Psoas muscle (tissue), 7 donors: ENCODE measurements at regions not wholly inside any gene's neighbourhood (a gene's known extent, or its start where the extent isn't known, plus 50 kb on each side); places are given as distances from the start of the nearest gene placed in this dataset.

Experiments
- ATAC-seq, 4 donors: fragments of 200-7000 bp; cut with Tn5 transposase; one replicate each; pipeline ENCODE4 v1.9.1; 2020; ENCODE audit warnings: moderate library complexity in 3 of 4, mild to moderate bottlenecking in 2 of 4
- DNase-seq, 2 donors: peaks; one replicate each; pipeline ENCODE4 v3.0.0-alpha.2; 2020
- H3K27ac ChIP-seq: fragments of 200-600 bp; one replicate; pipeline ENCODE4 v1.8.0; 2022
- H3K27me3 ChIP-seq, 3 donors: fragments of 200-600 bp in 1 of 3; one replicate each; pipeline versions ENCODE4 v1.6.1 to v1.8.0; 2013 to 2022; ENCODE audit warnings: low read length in 2 of 3, mild to moderate bottlenecking in 2 of 3, moderate library complexity in 1 of 3; ENCODE audit not compliant: insufficient read depth in 3 of 3
- H3K36me3 ChIP-seq, 2 donors: fragments of 200-600 bp in 1 of 2; one replicate each; pipeline versions ENCODE4 v1.6.1 to v1.8.0; 2013 to 2022; ENCODE audit warnings: low read depth in 1 of 2, mild to moderate bottlenecking in 1 of 2, moderate library complexity in 1 of 2; ENCODE audit not compliant: insufficient read depth in 1 of 2
- H3K4me1 ChIP-seq: fragments of 200-600 bp; one replicate; pipeline ENCODE4 v1.8.0; 2022
- H3K4me3 ChIP-seq: fragments of 200-600 bp; one replicate; pipeline ENCODE4 v1.8.0; 2022; ENCODE audit warnings: mild to moderate bottlenecking
- H3K9me3 ChIP-seq: fragments of 200-600 bp; one replicate; pipeline ENCODE4 v1.8.0; 2022
- CTCF ChIP-seq: fragments of 200-600 bp; IDR thresholded peaks from one replicate; pipeline ENCODE4 v1.8.0; 2022; ENCODE audit warnings: antibody characterized with exemption
- WGBS, 3 donors: extraction: QIAGEN DNeasy Blood & Tissue Kit; methylation state at CpG; one replicate each; pipeline versions ENCODE4 v1.1.6 to v1.1.7; 2013; 5-methylcytosine and 5-hydroxymethylcytosine counted together
- intact Hi-C, 2 donors: fragments of 100-400 bp; cut with DNase I; formaldehyde crosslinking; loops; one replicate each; pipeline versions ENCODE4 v1.11.0 to v1.14.2; 2022
- donor health status: healthy with polysubstance abuse.
- donor health status: DM: no; HTN: no; CAD: no; lungs with moderate emphysema.
- donor health status: Bipolar disorder and iron deficiency.
- donor health status: healthy.
- donor health status: DM: yes; HTN: yes; CAD: no.
- donor health status: DM: no; HTN: no; CAD: no.
- donor health status: DM: yes; HTN: yes; CAD: no.

GRCh38 chr3:181881749-181882148, 170.0 kb downstream of the SOX2 start:
- DNase-seq (no peak), ATAC-seq (no peak)
- Histone ChIP-seq H3K36me3 (no peaks in the 10 kb centered on the region), H3K27ac (no peak overlapping the region), H3K9me3 (no peaks in the 10 kb centered on the region), H3K27me3 (no peaks in the 10 kb centered on the region), H3K4me3 (no peak overlapping the region), H3K4me1 (no peaks in the 10 kb centered on the region)
- no peak for TF ChIP-seq CTCF
- intact Hi-C loops: loop anchor here in 1 of 2 donors (10.0 kb wide), 1 partner anchor 647 kb away; no protein-coding TSS in a partner anchor
- 26 to 34% (median 30%) methylated on average over 2 of the region's 2 CpGs for WGBS, 3 donors

- WGBS, 3 donors: 83 to 86% (median 85%) methylated on average over 6 of the region's 6 CpGs
- no peaks in the 10 kb centered on the region for H3K9me3 ChIP-seq
- no peak for TF ChIP-seq CTCF
- H3K36me3 ChIP-seq: no peaks in the 10 kb centered on the region
- no peaks in the 10 kb centered on the region for H3K4me1 ChIP-seq
- ATAC-seq (no peak), DNase-seq (no peak)
- intact Hi-C loops: loop anchor here in 1 of 2 donors (10.0 kb wide), 1 partner anchor 651 kb away; no protein-coding TSS in a partner anchor
- no peak overlapping the region for H3K27ac ChIP-seq
- no peak overlapping the region for H3K4me3 ChIP-seq
- H3K27me3 ChIP-seq: no peaks in the 10 kb centered on the region
Observed at GRCh38 chr3:181885868-181886630, 174.3 kb downstream of the SOX2 start.

GRCh38 chr3:181886676-181887075, 175.0 kb downstream of the SOX2 start:
- ATAC-seq (no peak), DNase-seq (no peak)
- H3K36me3 ChIP-seq: no peaks in the 10 kb centered on the region
- no peak overlapping the region for H3K4me3 ChIP-seq
- H3K27ac ChIP-seq: no peak overlapping the region
- intact Hi-C loops: loop anchor here in 1 of 2 donors (10.0 kb wide), 1 partner anchor 652 kb away; no protein-coding TSS in a partner anchor
- no peaks in the 10 kb centered on the region for H3K9me3 ChIP-seq
- no peaks in the 10 kb centered on the region for H3K4me1 ChIP-seq
- H3K27me3 ChIP-seq: no peaks in the 10 kb centered on the region
- WGBS, 3 donors: 61 to 65% (median 65%) methylated on average over 4 of the region's 4 CpGs
- no peak for TF ChIP-seq CTCF

- DNase-seq (no peak), ATAC-seq (no peak)
- 36 to 46% (median 42%) methylated on average over 1 of the region's 1 CpG for WGBS, 3 donors
- intact Hi-C loops: loop anchor here in 1 of 2 donors (10.0 kb wide), 1 partner anchor 653 kb away; no protein-coding TSS in a partner anchor
- Histone ChIP-seq H3K4me1 (no peaks in the 10 kb centered on the region), H3K27ac (no peak overlapping the region), H3K27me3 (no peaks in the 10 kb centered on the region), H3K9me3 (no peaks in the 10 kb centered on the region), H3K36me3 (no peaks in the 10 kb centered on the region), H3K4me3 (no peak overlapping the region)
- no peak for TF ChIP-seq CTCF
Observed at GRCh38 chr3:181887685-181888084, 176.0 kb downstream of the SOX2 start.
